NCI-H1417 (cell line): ENCODE measurements at regions not wholly inside any gene's neighbourhood (a gene's known extent, or its start where the extent isn't known, plus 50 kb on each side); places are given as distances from the start of the nearest gene placed in this dataset.

Experiments used
- DNase-seq, 3 experiments: peaks; one replicate each; lab custom pipeline; 2025; lab: John Stamatoyannopoulos, UW

DNA sequence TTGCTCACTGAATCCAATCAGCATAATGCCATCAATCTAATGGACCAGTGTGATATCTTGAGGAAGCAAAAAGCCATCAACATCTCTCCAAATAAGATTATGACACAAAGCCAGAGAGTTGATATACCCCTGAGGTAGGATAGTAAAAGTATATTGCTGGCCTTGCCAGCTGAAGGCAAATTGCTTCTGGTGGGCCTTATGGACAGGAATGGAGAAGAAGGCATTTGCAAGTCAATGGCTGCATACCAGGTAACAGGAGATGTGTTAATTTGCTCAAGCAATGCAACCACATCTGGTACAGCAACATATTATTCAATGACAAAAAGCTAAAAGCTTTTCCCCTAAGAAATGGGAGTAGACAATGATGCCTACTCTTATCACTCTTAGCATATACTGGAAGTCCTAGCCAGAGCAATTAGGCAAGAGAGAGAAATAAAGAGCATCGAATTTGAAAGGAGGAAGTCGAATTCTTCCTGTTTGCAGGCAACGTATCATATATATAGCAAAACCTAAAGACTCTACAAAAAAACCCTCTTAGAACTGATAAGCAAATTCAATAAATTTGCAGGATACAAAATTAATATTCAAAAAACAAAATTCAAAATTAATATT lies 216.1 kb upstream of the RASA1 start:
- DNase-seq = no peak

DNA sequence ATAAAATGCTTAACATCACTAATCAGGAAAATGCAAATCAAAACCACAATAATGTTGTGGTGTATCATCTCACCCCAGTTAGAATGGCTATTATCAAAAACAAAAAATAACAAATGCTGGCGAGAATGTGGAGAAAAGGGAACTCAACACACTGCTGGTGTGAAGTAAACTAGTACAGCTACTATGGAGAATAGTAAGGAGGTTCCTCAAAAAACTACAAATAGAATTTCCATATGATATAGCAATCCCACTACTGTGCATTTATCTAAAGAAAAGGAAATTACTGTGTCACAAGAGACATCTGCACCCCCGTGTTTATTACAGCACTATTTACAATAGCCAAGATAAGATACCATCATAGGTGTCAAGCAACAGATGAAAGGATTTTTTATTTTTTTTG lies 214.5 kb upstream of the RASA1 start:
- no peak for DNase-seq

DNA sequence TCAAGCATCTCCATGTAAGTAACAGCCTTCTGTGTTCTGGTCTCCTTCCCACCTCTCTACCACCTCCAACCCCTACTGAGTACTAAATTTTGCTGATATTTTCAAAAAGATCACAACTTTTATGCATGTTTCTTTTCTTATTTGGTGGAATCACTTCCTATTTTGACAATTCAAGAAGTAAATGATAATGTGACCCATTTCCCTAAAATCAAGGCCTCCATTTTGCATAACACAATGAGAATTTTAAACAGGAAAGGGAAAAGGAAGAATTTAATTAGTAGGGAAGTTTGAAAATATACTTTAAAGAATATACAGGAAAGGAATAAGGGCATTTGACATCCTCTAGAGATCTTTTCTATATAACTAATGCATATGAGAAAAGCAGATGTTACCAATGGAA lies 212.9 kb upstream of the RASA1 start:
- no peak for DNase-seq

DNA sequence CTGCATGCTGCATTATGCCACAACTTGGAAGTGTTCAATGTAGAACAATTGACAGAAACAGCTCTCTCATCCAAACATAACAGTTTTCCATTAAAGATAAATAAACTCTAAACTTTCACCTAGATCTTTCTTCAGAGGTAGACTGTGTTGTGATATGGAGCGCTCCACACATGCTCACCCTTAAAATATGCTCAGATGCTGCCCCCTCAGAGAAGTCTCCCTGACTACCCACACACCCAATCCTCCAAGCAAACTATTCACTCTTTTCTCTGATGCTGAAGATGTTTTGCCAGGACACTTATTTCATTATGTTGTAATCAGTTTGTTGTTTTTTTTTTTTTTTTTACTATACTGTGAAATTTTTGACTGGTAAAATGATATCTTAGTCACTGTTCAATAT lies 206.6 kb upstream of the RASA1 start:
- DNase-seq = no peak

DNA sequence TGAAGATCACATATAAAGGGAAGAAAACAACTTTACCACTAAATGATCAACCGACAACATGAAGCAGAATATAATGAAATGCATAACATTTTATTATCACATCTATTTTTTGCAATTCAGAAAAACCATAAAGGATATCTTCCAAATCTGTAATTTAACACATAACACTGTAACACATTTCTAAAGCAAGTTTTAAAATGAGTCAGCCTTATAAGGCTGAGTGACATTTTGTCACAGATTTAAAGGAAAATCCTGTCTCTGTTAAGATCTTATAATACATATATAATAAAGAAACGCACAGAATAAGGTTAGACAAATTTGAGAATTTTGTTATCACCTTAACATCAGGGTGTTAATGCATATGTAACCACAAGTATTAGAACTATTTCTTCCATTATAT lies 198.4 kb upstream of the RASA1 start:
- DNase-seq = no peak

DNA sequence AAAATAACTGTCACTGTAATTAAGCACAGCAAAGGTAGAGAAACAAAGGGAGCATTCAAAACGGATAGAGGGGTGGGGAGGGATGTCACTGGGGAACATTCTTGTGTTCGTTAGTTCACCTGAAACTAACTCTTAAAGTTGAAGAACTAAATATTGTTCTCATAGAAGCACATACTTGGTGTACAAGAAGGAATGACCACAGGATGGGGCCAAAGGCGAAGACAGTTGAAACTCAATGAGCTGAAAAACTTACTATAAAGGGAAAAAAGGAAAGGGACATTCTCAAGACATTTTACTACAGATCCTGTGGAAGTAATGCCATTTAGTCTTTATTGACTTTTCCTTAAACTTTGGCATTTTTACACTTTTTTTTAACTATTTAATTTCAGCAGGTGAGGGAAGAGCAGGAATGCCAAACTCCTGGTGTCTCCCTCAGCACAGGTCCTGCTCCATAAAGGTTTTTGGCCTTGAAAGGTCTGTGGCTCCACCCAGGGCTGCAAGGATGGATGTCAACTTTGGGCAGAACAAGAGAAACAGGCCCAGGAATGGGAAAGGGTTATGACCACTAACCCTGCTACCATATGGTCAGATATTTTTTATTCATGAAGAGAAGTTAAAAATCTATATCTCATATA lies 197.6 kb upstream of the RASA1 start:
- peak in 1 of 3 experiments; percentile 1 for DNase-seq

DNA sequence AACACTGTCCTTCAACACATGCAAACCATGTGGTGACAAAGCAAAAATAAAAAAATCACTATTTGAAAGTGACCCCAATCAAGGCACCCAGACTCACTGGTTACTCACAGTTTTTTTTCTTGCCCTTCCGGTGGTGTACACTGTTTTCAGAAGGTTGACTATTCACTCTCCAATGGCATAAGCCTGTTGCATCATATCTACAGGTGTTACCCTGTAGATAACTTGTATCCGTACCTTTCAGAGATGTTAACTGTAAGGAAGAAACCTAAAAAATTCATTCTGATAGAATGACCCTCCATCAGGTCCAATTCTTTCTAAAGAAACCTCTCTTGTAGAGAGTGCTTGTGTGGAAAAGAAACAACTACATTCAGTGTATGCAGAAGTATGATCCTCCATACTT lies 193.6 kb upstream of the RASA1 start:
- no peak for DNase-seq

DNA sequence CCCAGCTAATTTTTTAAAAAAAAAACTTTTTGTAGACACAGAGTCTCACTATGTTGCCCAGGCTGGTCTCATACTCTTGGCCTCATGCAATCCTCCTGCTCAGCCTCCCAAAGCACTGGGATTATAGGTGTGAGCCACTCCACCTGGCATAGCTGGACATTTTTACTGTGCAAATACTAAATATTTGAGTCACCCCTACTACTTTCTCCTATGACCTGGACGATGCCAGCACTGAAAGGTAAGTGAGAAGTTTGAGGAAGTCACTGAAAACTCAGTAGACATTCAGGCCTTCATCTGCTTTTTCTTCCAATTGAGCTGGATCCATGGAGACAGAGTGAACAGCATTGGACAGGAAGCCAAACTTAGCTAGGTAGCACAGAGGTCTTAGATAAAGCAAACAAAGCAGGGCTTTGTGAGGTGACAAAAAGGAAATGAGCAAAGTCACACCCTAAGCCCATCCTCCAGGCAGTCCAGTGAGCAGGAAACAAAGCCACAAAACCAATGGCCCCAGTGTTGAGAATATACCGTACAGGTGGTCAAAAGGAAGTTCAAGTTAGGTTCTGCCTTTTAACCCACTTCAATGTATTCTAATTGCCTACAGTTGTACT lies 192.6 kb upstream of the RASA1 start:
- peak in 1 of 3 experiments; percentile 4 for DNase-seq

DNA sequence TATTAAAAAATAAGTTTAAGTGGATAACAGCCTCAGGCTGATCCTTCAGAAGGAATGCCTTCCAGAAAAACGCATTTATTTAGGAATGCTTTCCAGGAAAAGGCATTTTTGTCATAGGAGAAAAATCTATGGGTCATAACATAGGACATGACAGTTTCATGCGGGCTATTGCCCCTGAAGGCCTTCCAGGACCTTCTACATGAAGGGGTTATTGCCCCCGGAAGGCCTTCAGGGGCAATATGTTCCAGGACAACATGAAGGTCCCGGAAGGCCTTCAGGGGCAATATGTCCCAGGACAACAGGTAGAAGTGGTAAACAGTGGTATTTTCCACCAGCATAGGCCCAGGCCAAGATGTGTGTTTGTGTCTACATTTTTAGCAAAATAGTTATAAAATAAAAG lies 191.3 kb upstream of the RASA1 start:
- DNase-seq = no peak

DNA sequence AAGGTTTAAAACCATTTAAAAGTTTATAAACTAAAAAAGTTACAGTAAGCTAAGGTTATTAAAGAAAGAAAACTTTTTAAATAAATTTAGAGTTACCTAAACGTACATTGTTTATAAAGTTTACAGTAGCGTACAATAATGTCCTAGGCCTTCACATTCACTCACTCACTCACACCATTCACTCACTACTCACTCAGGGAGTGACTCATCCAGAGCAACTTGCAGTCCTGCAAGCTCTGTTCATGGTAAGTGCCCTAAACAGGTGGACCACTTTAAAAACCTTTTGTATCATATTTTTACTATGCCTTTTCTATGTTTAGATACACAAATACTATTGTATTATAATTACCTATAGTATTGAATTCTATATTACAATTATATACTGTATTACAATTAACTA lies 190.8 kb upstream of the RASA1 start:
- no peak for DNase-seq

DNA sequence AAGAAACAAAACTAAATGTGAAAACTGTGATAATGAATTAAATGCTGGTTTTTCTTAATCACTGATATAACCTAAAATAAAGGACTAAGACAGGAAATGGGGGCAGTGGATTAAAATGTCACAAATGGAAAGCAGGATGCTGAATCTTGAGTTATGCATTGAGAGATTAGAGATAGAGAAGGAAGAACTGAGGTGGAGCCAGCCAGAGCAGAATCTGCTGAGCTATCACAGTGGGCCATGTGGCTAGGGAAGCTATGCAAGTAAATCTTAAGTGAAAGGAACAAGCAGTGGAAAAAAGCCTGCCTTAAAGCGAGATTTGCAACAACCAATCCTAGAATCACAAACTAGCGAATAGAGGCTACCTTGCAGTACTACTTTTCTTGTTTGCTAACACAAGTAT lies 188.5 kb upstream of the RASA1 start:
- no peak for DNase-seq

DNA sequence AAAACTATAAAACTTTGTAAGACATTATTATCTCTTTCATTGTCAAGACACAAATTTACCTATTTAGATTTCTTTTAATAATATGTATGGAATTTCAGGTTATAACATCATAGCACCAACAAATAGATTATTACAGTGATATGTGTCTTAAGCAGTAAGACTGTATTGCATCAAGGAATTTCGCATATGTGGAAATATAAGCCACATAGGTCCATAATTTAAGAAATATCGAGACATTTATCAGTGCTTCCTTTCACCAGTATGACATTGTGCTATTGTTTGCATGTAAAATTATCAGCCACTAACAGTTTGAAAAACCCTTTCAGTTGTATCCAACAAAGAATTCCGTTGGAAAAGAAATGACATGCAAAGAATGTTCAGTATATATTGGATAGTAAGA lies 186.7 kb upstream of the RASA1 start:
- DNase-seq = no peak

DNA sequence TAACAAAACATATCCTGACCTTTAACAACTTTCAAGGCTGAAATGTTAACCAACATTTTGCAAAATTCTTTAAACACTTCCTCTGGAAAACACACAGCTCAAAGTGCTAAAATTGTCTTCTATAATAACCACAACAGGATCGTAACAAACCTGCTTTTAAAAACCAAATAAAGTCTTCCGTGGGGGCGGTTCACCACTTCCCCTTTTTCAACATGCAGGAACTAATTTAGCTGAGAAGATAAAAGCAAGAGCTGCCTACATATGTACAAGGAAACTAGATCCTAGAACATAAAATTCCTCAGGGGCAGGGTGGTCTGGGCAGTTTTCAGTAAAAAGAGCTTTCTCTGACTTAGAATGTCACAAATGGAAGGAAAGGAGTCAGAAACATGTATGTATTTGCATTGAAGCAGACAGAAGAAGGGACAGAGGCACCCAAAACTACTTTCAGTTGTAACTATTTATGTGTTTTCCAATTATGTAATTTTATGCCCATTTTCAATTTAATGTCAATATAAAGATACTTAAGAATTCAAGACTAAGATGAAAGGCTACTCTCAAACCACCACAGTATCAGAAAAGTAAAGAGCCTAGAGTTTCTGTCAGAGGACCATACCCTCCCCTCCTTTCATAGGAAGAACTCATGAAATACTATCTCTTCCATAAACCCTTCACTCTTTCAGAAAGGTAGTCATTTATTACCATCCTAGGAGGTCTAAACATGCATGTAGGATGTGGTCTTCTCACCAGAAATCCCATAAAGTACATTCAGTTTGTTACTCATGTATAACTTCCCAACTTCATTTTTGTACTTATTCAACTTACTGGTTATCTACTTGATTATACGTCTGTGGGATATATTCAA lies 185.9 kb upstream of the RASA1 start:
- DNase-seq = no peak

DNA sequence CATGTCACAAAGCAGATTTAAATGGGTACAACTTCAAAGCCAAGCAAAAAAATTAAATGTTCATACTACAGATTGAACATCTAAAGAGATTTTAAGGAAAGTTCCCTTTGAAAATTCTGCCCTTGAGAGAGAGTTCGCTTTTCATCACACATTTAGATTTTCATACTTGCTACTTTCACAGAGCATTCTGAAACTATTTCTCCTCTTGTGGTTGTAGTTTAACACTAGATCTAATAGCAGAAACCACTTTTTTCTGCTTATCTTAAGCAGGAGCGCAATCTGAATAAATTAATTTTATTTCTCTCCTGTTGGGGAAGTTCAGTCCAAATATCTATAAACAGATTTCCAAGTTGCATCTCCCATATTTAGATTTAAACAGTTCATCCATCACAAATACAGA lies 173.3 kb upstream of the RASA1 start:
- no peak for DNase-seq

DNA sequence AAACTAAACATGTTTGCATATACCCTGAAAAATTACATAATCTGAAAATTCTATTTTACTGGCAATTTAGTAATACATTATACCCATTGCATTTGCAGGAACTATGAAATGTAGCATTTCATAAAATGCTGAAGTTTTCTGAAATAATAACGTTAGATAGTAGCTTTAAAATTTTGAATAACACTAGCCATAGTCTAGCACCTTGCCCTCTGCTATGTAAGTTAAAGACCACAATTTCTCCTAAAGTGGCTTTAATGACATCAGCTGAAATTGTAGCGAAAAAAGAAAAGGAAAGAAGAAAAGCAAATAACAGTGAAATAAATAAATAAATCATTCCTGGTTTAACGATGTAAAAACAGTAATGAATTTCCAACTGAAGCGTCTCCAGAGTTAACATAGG lies 172.8 kb upstream of the RASA1 start:
- no peak for DNase-seq

DNA sequence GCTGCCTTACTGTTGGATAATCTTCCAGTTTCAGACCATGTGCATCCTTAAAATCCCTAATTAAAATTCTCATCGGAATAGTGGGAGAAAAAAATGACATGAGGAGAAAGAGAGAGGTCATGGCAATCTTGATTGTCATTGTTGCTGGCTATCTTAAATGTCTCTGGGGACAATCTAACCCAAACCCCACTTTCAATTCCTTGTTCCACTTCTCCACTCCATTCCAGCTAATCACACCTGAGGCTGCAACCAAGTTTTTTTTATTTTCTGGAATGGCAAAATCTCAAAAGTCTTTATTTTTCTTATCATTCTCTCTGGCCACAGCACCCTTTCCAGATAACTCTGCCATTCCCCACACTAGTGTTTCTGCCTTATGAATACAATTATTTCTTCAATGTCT lies 171.9 kb upstream of the RASA1 start:
- DNase-seq = no peak

DNA sequence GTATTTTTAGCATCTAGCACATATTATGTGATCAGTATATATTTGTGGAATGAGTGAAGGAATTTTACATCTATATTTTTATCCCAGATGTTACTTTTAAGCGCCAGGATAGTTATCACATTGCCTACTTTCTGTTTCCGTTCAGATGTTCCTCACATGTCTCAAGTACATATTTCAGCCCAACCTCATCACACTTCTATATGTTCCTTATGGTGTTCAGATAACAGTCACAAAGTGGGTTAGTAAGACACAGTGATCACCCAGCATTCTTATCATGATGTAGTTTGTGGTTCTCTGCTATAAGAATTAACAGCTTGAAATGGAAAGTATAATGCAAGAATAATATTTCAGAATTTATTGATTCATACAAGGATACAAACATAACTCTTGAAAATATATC lies 170.0 kb upstream of the RASA1 start:
- no peak for DNase-seq

DNA sequence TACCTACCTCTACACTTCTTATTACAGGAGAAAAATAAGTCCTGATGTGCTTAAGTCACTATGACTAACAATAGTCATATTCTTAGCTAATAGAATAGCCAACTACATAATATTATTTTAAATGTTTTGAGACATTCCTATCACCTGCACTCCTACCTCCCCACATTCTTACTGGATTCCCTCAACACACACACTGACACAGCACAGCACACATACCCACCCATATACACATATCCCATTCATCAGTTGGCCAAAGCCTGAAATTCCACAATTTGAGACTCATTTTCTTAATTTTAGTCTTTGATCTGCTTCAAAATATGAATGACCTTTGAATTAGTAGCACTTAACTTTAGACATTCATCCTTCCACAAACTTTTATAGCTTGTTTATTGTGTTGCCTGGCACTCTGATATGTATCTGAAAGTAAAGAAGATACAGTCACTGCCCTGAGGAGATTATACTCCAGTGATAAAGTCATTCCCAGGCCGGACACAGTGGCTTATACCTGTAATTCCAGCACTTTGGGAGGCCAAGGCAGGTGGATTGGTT lies 168.3 kb upstream of the RASA1 start:
- no peak for DNase-seq

DNA sequence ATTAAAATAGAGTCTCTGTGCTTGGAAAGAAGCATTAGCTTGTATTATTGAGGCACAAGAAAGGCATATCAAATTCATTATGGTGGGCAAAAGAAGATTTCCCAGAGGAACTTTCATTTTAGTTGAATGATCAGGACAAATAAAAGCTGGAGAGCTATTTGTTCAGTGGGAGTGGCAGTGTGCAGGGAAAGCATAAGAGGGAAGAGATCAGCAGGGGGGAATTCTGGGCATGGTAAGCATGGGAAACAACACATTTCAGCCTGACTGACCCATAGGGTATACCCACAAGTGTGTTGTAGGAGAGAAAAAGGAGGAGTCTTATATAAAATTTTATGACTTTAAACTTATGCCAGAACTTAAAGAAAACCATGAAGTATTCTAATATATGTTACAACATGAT lies 167.7 kb upstream of the RASA1 start:
- DNase-seq = peak in 1 of 3 experiments; percentile 44

DNA sequence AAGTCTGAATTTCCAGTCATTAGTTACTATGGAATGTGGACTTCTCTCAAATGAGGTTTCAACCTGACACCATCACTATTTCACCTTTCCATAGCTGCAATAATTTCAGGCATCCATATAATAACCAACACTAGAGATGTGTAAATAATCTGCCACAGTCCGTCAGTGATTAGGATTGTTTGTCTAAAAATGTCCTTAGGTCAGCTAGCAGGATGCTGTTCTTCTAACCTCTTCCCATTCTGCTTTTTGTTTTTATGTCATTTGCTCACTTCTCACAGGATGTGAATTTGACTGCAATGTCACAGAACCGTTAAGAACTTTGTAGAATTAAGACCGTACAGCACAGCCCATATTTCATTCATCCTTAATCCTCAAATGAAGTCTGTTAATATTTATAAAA lies 166.4 kb upstream of the RASA1 start:
- DNase-seq = no peak

DNA sequence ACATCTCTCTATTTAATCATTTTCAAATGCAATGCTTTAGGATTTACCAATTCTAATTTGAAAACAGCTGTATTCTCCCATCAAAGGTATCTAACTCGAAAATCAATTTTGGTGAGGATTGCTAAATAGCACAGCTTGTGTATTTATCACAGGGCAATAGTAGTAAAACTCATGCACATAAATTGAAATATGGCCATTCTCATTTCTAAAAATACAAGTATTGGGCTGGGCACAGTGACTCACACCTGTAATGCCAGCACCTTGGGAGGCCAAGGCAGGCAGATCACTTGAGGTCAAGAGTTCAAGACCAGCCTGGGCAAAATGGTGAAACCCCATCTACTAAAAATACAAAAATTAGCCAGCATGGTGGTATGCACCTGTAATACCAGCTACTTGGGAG lies 164.8 kb upstream of the RASA1 start:
- no peak for DNase-seq

DNA sequence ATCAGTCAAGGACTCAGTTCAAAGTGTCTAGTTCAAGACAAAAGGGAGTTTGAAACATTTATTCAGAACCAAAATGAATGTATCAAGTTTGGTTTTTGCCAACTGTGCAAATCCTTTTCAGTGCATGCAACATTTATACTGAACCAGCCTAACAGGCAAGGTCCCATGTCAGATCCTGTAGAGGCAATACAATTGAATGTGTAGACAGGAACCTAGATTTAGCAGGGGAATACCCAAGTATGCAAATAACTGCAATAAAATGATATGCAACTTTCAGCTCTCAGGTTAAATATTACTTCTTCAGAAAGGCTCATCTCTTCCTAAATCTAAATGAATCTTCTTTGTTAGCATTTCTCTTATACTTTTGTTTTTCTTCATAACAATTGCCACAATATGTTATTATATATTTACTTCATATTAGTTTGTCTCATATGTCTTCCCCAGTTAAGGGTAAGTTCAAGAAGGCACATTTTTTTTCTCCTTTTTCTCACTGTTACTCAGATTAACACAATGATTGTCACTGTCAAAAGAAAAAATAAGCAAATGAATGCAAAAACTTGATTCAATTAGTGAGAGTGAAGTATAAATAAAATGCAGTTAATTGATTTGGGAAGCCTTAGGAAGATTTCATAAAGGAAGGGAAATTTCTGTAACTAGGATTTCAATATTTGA lies 163.9 kb upstream of the RASA1 start:
- DNase-seq = no peak
